Left ventricle myocardium inferior (tissue), 1 donor: ENCODE measurements at regions not wholly inside any gene's neighbourhood (a gene's known extent, or its start where the extent isn't known, plus 50 kb on each side); places are given as distances from the start of the nearest gene placed in this dataset.

Source experiments
- DNase-seq: peaks from one replicate; pipeline ENCODE4 v3.0.0-alpha.2; 2020
- H3K27ac ChIP-seq: fragments of 200-600 bp; replicated peaks from 2 replicates; pipeline ENCODE4 v1.8.0; 2021
- H3K27me3 ChIP-seq: fragments of 200-600 bp; 2 replicates; pipeline ENCODE4 v1.8.0; 2021; ENCODE audit warnings: low read depth
- H3K36me3 ChIP-seq: fragments of 200-600 bp; 2 replicates; pipeline ENCODE4 v1.8.0; 2021
- H3K4me1 ChIP-seq: fragments of 200-600 bp; 2 replicates; pipeline ENCODE4 v1.8.0; 2021
- H3K4me3 ChIP-seq: fragments of 200-600 bp; 2 replicates; pipeline ENCODE4 v1.8.0; 2021; ENCODE audit warnings: mild to moderate bottlenecking, moderate library complexity
- H3K9me3 ChIP-seq: fragments of 200-600 bp; replicated peaks from 2 replicates; pipeline ENCODE4 v1.8.0; 2021
- CTCF ChIP-seq: fragments of 200-600 bp; IDR thresholded peaks from 2 replicates; pipeline ENCODE4 v1.8.0; 2021; ENCODE audit warnings: antibody characterized with exemption, mild to moderate bottlenecking, borderline replicate concordance
- intact Hi-C: fragments of 100-400 bp; cut with micrococcal nuclease; formaldehyde crosslinking; loops from one replicate; pipeline ENCODE4 v1.11.0; 2022
- donor health status: DM: no; HTN: yes; CAD: no; lungs with severe emphysema.

DNA sequence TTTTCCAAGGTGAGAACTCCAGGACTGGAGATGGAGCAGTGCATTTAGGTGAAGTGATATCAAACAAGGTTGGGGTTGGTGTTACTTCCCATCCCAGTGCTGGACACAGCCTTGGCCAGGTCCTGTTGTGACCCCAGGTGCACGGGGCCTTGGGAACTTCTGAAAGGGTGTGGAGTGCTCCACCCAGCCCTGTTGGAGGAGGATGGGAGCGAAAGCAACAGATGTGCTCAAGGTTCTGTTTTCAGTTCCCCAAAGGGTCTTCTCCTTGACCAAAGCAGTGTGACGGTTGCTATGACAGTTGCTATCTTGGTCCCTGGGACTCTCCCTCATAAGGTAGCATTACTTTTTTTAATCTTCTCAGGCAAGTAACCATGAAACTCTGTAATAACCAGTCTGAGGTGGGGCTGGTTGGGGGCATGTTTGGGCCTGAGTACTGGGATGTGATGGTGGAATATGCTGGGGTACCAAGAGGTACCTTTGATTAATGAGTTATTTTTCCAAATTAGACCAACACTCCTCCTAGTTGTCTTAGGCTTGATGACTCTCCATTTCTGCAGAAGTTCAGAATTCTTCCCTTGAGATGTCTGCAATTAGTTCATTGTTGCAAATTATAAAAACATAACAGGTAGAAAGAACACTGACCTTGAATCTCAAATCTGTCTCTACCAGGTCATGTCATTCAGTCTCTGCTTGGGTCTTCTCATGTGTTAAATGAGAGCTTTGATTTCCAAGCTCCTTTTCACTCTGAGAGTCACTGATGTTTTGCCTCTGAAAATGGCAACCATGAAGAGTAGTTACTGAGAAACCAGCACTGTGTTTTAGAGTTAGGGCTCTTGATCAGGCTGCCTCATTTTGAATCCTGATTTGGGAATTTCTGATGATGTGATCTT lies 154.5 kb downstream of the RPIA start:
- Histone ChIP-seq H3K36me3 (no peaks in the 10 kb centered on the region), H3K4me1 (no peaks in the 10 kb centered on the region), H3K9me3 (no peaks in the 10 kb centered on the region), H3K27ac (no peak overlapping the region), H3K4me3 (no peak overlapping the region), H3K27me3 (peaks cover 36% of the 10 kb centered on the region)
- intact Hi-C loops: no loop called here
- DNase-seq: no peak
- TF ChIP-seq CTCF: no peak

- H3K36me3 ChIP-seq: no peaks in the 10 kb centered on the region
- peaks cover 2% of the 10 kb centered on the region for H3K4me1 ChIP-seq
- H3K4me3 ChIP-seq: no peak overlapping the region
- intact Hi-C loops: no loop called here
- DNase-seq: no peak
- no peak overlapping the region for H3K27ac ChIP-seq
- H3K9me3 ChIP-seq: no peaks in the 10 kb centered on the region
- H3K27me3 ChIP-seq: peaks cover 21% of the 10 kb centered on the region
- no peak for TF ChIP-seq CTCF
Observed at GRCh38 chr2:88852753-88853402, 161.4 kb downstream of the RPIA start.

GRCh38 chr2:88853403-88853790 lies 161.9 kb downstream of the RPIA start:
- intact Hi-C loops: no loop called here
- Histone ChIP-seq H3K4me3 (no peak overlapping the region), H3K27me3 (peaks cover 16% of the 10 kb centered on the region), H3K9me3 (no peaks in the 10 kb centered on the region), H3K36me3 (no peaks in the 10 kb centered on the region), H3K4me1 (peaks cover 7% of the 10 kb centered on the region), H3K27ac (no peak overlapping the region)
- no peak for TF ChIP-seq CTCF
- DNase-seq: no peak

- Histone ChIP-seq H3K27ac (no peak overlapping the region), H3K27me3 (peaks cover 8% of the 10 kb centered on the region), H3K4me3 (no peak overlapping the region), H3K4me1 (peaks cover 11% of the 10 kb centered on the region), H3K36me3 (no peaks in the 10 kb centered on the region), H3K9me3 (no peaks in the 10 kb centered on the region)
- intact Hi-C loops: no loop called here
- no peak for DNase-seq
- no peak for TF ChIP-seq CTCF
Observed at GRCh38 chr2:88854528-88854927, 163.1 kb downstream of the RPIA start.

GRCh38 chr2:88855620-88856408 lies 164.3 kb downstream of the RPIA start:
- DNase-seq: no peak
- Histone ChIP-seq H3K4me3 (no peak overlapping the region), H3K36me3 (no peaks in the 10 kb centered on the region), H3K4me1 (peaks cover 11% of the 10 kb centered on the region), H3K27me3 (no peaks in the 10 kb centered on the region), H3K9me3 (no peaks in the 10 kb centered on the region), H3K27ac (no peak overlapping the region)
- no peak for TF ChIP-seq CTCF
- intact Hi-C loops: no loop called here
